Tibial nerve (tissue), 4 donors: ENCODE measurements at regions not wholly inside any gene's neighbourhood (a gene's known extent, or its start where the extent isn't known, plus 50 kb on each side); places are given as distances from the start of the nearest gene placed in this dataset.
"Not testable (repeated sequence)": the region's sequence is repeated elsewhere in the genome, so short reads cannot be mapped to it uniquely, and the experiment has no call there.

Experiments used
- DNase-seq, 2 donors: peaks; one replicate each; pipeline ENCODE4 v3.0.0-alpha.2; 2019; ENCODE audit warnings: low spot score in 2 of 2
- H3K27ac ChIP-seq, 4 donors: fragments of 200-600 bp; sonication (generic) in 3 of 4; one replicate each; pipeline ENCODE4 v1.5.1; 2017 to 2019; ENCODE audit warnings: mild to moderate bottlenecking in 1 of 4
- H3K27me3 ChIP-seq, 2 donors: fragments of 200-600 bp; sonication (generic) in 1 of 2; one replicate each; pipeline versions ENCODE4 v1.5.1 to v1.6.0; 2017 to 2019
- H3K36me3 ChIP-seq, 3 donors: fragments of 200-600 bp; sonication (generic); one replicate each; pipeline ENCODE4 v1.5.1; 2018 to 2019
- H3K4me1 ChIP-seq, 4 donors: fragments of 200-600 bp; sonication (generic) in 3 of 4; one replicate each; pipeline ENCODE4 v1.5.1; 2017 to 2019
- H3K4me3 ChIP-seq, 4 donors: fragments of 200-600 bp; sonication (generic) in 3 of 4; one replicate each; pipeline ENCODE4 v1.5.1; 2017 to 2019; ENCODE audit warnings: mild to moderate bottlenecking in 1 of 4, moderate library complexity in 1 of 4
- H3K9me3 ChIP-seq, 4 donors: fragments of 200-600 bp; sonication (generic) in 3 of 4; one replicate each; pipeline ENCODE4 v1.5.1; 2017 to 2019
- EP300 ChIP-seq, 2 donors: sonication (generic); formaldehyde crosslinking; IDR thresholded peaks; one replicate each; pipeline ENCODE4 v1.6.1; 2017; ENCODE audit warnings: antibody characterized with exemption in 2 of 2, mild to moderate bottlenecking in 1 of 2
- POLR2A ChIP-seq, 2 donors: fragments of 450-650 bp; IDR thresholded peaks; one replicate each; pipeline ENCODE4 v1.6.1; 2017; ENCODE audit warnings: antibody characterized with exemption in 2 of 2, mild to moderate bottlenecking in 2 of 2, moderate library complexity in 2 of 2
- WGBS, 2 donors: methylation state at CpG; one replicate each; pipeline ENCODE4 v1.1.5; 2018; 5-methylcytosine and 5-hydroxymethylcytosine counted together
- TF ChIP-seq, protein P1 (sequence below), 5 experiments: fragments of 200-600 bp in 3 of 5; fragments of 450-650 bp in 2 of 5; sonication (generic) in 3 of 5; IDR thresholded peaks; one replicate each; pipeline ENCODE4 v1.5.1; 2016 to 2019; ENCODE audit warnings: antibody characterized with exemption in 5 of 5, mild to moderate bottlenecking in 3 of 5, moderate library complexity in 2 of 5

DNA sequence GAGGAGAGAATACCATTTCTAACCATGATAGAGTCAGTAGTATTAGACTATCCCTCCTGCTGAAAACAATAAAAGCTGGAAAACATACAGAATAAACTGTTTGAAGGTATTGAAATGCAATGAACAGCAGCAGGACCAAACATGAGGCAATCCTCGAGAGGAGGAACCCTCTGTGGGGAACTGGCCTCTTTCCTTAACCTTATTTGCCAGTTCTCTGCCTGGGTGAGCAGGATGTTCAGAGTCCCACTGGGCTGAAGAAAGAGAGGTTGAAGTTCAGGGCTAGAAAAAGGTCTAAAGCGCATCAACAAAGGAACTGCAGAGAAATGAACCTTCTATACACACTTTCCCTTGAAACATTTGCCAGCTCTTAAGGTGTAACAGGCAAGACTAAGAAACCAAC, 79.8 kb upstream of the FHL2 start:
- no peak for DNase-seq
- H3K36me3 ChIP-seq, result no peaks in the 10 kb centered on the region
- no peak overlapping the region for H3K4me3 ChIP-seq
- 58 to 66% methylated on average over 2 of the region's 2 CpGs for WGBS, 2 donors
- H3K9me3 ChIP-seq, result no peaks in the 10 kb centered on the region
- no peaks in the 10 kb centered on the region for H3K27me3 ChIP-seq
- peaks cover 0 to 4% (median 0%) of the 10 kb centered on the region in 4 donors for H3K4me1 ChIP-seq
- TF ChIP-seq EP300 (IDR thresholded peaks at IDR 0.05) (no peak), POLR2A (IDR thresholded peaks at IDR 0.05) (no peak)
- TF ChIP-seq, protein P1, sequence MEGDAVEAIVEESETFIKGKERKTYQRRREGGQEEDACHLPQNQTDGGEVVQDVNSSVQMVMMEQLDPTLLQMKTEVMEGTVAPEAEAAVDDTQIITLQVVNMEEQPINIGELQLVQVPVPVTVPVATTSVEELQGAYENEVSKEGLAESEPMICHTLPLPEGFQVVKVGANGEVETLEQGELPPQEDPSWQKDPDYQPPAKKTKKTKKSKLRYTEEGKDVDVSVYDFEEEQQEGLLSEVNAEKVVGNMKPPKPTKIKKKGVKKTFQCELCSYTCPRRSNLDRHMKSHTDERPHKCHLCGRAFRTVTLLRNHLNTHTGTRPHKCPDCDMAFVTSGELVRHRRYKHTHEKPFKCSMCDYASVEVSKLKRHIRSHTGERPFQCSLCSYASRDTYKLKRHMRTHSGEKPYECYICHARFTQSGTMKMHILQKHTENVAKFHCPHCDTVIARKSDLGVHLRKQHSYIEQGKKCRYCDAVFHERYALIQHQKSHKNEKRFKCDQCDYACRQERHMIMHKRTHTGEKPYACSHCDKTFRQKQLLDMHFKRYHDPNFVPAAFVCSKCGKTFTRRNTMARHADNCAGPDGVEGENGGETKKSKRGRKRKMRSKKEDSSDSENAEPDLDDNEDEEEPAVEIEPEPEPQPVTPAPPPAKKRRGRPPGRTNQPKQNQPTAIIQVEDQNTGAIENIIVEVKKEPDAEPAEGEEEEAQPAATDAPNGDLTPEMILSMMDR (IDR thresholded peaks at IDR 0.05), result no peak
- H3K27ac ChIP-seq, result no peak overlapping the region

DNA sequence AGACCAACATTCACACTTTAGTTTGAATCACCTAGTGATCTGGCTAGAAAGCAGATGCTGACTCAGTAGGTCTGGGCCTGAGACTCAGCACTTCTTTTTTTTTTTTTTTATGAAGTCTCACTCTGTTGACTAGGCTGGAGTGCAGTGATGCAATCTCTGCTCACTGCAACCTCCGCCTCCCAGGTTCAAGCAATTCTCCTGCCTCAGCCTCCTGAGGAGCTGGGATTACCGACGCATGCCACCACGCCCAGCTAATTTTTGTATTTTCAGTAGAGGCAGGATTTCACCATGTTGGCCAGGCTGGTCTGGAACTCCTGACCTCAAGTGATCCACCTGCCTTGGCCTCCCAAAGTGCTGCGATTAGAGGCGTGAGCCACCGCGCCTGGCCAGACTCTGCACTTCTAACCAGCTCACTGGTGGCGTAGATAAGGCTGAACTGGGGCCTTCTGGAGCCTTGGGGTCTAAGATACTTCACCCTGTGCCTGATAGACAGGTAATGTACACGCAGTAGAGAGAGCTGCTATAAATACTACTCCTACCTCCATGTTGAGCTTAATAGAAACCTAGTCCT, 78.3 kb upstream of the FHL2 start:
- H3K27me3 ChIP-seq, DNase-seq, H3K4me3 ChIP-seq, H3K9me3 ChIP-seq, H3K4me1 ChIP-seq, H3K36me3 ChIP-seq, H3K27ac ChIP-seq: not testable (repeated sequence)
- 96% methylated on average over 10 of the region's 10 CpGs for WGBS, 2 donors

DNA sequence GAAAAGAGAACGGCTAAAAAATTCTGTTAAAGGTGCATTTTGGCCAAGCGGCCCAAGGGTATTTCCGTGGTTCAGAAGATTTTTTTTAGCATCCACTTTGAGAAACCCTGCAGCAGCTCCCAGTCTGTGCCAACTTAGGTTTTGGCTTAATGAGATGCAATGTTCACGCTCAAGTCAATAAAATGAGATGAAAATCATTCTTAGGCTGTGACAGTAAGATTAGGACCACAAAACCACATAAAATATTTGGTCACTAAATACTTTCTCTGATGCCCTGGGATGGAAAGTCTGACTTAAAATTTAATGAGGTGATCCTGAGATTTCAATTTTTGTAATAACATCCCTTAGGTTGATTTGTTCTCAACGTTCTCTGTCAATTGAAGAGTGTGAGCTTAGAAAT, 74.2 kb upstream of the FHL2 start:
- no peaks in the 10 kb centered on the region for H3K9me3 ChIP-seq
- peak overlapping the region in 1 of 4 donors; percentile 51 for H3K27ac ChIP-seq
- H3K36me3 ChIP-seq, result no peaks in the 10 kb centered on the region
- WGBS, 2 donors, result 62 to 69% methylated on average over 5 of the region's 5 CpGs
- TF ChIP-seq, protein P1 (IDR thresholded peaks at IDR 0.05), result no peak
- TF ChIP-seq EP300 (IDR thresholded peaks at IDR 0.05) (no peak), POLR2A (IDR thresholded peaks at IDR 0.05) (no peak)
- no peak overlapping the region for H3K4me3 ChIP-seq
- peaks cover 0 to 16% (median 0%) of the 10 kb centered on the region in 4 donors for H3K4me1 ChIP-seq
- H3K27me3 ChIP-seq, result no peaks in the 10 kb centered on the region
- no peak for DNase-seq

DNA sequence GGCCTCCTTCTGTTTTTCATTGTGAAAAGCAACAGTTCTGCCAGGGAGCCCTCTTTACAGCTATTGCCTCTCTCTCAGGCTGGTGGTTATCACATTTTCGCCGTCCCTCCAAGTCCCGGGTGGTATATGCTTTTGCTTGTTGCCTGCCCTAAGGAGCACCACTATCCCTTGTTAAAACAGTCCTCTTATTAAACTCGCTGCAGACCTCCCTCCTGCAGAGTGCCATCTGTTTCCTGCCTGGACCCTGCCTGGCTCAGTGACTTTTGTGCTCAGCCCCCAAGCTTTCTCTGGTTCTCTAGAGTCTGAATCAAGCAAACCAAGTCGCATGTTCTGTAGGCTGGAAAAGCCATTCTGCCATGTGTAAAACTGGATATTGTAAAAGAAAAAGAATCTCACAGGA, 72.1 kb upstream of the FHL2 start:
- Histone ChIP-seq H3K9me3 (no peaks in the 10 kb centered on the region), H3K36me3 (no peaks in the 10 kb centered on the region), H3K27me3 (no peaks in the 10 kb centered on the region), H3K4me1 (peaks cover 0 to 18% (median 0%) of the 10 kb centered on the region in 4 donors), H3K27ac (no peak overlapping the region), H3K4me3 (no peak overlapping the region)
- DNase-seq, result no peak
- no peak for TF ChIP-seq EP300 (IDR thresholded peaks at IDR 0.05)
- no peak for TF ChIP-seq POLR2A (IDR thresholded peaks at IDR 0.05)
- TF ChIP-seq, protein P1 (IDR thresholded peaks at IDR 0.05), result no peak
- WGBS, 2 donors, result 70 to 72% methylated on average over 5 of the region's 5 CpGs

DNA sequence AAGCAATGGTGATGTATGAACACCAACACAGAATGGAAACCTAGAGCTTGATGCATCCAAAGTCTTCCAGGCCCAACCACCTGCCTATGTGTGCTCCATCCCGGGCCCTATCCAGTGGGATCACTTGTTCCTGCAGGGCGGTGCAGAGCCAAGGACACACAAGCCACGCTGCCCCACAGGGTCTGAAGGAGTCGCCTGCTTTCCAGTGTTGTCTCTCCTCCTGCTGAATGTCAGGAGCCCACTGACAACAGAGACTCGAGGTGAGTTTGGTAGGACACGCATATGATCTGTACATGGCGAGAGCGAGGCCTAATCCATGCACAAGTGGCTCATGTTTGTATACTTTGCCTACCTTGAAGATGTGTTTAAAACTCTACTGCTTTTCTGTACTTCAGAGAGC, 70.9 kb upstream of the FHL2 start:
- no peaks in the 10 kb centered on the region for H3K36me3 ChIP-seq
- H3K4me3 ChIP-seq, result no peak overlapping the region
- TF ChIP-seq, protein P1 (IDR thresholded peaks at IDR 0.05), result no peak
- TF ChIP-seq POLR2A (IDR thresholded peaks at IDR 0.05) (no peak), EP300 (IDR thresholded peaks at IDR 0.05) (no peak)
- no peak for DNase-seq
- no peaks in the 10 kb centered on the region for H3K27me3 ChIP-seq
- H3K27ac ChIP-seq, result no peak overlapping the region
- 97 to 98% methylated on average over 8 of the region's 8 CpGs for WGBS, 2 donors
- H3K9me3 ChIP-seq, result no peaks in the 10 kb centered on the region
- H3K4me1 ChIP-seq, result peaks cover 0 to 18% (median 0%) of the 10 kb centered on the region in 4 donors

DNA sequence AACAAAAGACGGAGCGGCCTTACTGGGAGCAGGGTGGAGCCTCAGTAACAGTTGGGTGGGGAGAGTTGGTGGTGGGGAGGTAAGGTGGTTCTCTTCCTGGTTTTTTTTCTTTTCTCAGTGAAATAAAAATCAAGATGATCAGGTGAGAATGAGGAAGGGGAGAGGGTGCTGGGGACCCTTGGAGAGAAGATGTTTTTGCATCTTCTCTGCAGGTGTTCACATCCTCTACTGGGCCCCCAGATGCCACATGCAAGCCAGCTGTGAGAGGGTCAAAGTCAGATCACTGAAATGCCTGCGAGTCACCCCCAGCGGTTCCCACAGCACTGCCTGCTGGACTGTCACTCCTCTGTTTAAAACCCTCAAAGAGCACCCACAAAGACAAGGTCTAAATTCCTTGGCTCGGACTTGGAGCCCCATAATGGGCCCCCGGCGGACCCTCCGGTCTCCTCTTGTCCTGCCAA, 69.8 kb upstream of the FHL2 start:
- TF ChIP-seq, protein P1 (IDR thresholded peaks at IDR 0.05), result no peak
- TF ChIP-seq POLR2A (IDR thresholded peaks at IDR 0.05), result no peak
- no peak for TF ChIP-seq EP300 (IDR thresholded peaks at IDR 0.05)
- Histone ChIP-seq H3K4me1 (peaks cover 0 to 18% (median 0%) of the 10 kb centered on the region in 4 donors), H3K36me3 (no peaks in the 10 kb centered on the region), H3K27ac (no peak overlapping the region), H3K4me3 (no peak overlapping the region), H3K27me3 (no peaks in the 10 kb centered on the region), H3K9me3 (no peaks in the 10 kb centered on the region)
- WGBS, 2 donors, result 44 to 63% methylated on average over 5 to 7 of the region's 8 CpGs
- no peak for DNase-seq
